NCI-H1092 treated with DMSO at 0.1 percent for 48 hours (cell line): ENCODE measurements at regions not wholly inside any gene's neighbourhood (a gene's known extent, or its start where the extent isn't known, plus 50 kb on each side); places are given as distances from the start of the nearest gene placed in this dataset.
"Not testable (repeated sequence)": the region's sequence is repeated elsewhere in the genome, so short reads cannot be mapped to it uniquely, and the experiment has no call there.

Experiments
- DNase-seq: peaks from one replicate; lab custom pipeline; 2025; lab: John Stamatoyannopoulos, UW

GRCh38 chr11:109046284-109046992 is 375.6 kb upstream of the C11orf87 start:
- no peak for DNase-seq

GRCh38 chr11:109048098-109048497 is 373.9 kb upstream of the C11orf87 start:
- DNase-seq: no peak

GRCh38 chr11:109051200-109051599 is 370.8 kb upstream of the C11orf87 start:
- DNase-seq: no peak

GRCh38 chr11:109059402-109059801 is 362.6 kb upstream of the C11orf87 start:
- DNase-seq: no peak

GRCh38 chr11:109061394-109061793 is 360.6 kb upstream of the C11orf87 start:
- DNase-seq: no peak

GRCh38 chr11:109062445-109062844 is 359.5 kb upstream of the C11orf87 start:
- DNase-seq: no peak

GRCh38 chr11:109062871-109063270 is 359.1 kb upstream of the C11orf87 start:
- no peak for DNase-seq

GRCh38 chr11:109064618-109065311 is 357.2 kb upstream of the C11orf87 start:
- not testable (repeated sequence) for DNase-seq

- DNase-seq: no peak
Observed at GRCh38 chr11:109071262-109071661, 350.7 kb upstream of the C11orf87 start.

GRCh38 chr11:109071712-109072524 is 350.1 kb upstream of the C11orf87 start:
- DNase-seq: no peak

GRCh38 chr11:109073032-109073822 is 348.8 kb upstream of the C11orf87 start:
- no peak for DNase-seq

- no peak for DNase-seq
Observed at GRCh38 chr11:109075976-109076375, 346.0 kb upstream of the C11orf87 start.

- DNase-seq: no peak
Observed at GRCh38 chr11:109076870-109077269, 345.1 kb upstream of the C11orf87 start.

- no peak for DNase-seq
Observed at GRCh38 chr11:109077291-109077920, 344.6 kb upstream of the C11orf87 start.

GRCh38 chr11:109085708-109086373 is 336.1 kb upstream of the C11orf87 start:
- DNase-seq: no peak

- no peak for DNase-seq
Observed at GRCh38 chr11:109086931-109087330, 335.1 kb upstream of the C11orf87 start.

- DNase-seq: no peak
Observed at GRCh38 chr11:109088086-109088485, 333.9 kb upstream of the C11orf87 start.

- DNase-seq: no peak
Observed at GRCh38 chr11:109089144-109089543, 332.8 kb upstream of the C11orf87 start.

- no peak for DNase-seq
Observed at GRCh38 chr11:109093354-109093753, 328.6 kb upstream of the C11orf87 start.

- no peak for DNase-seq
Observed at GRCh38 chr11:109096266-109096665, 325.7 kb upstream of the C11orf87 start.
